HG03520 (cell line): ENCODE measurements at regions not wholly inside any gene's neighbourhood (a gene's known extent, or its start where the extent isn't known, plus 50 kb on each side); places are given as distances from the start of the nearest gene placed in this dataset.

Experiments
- ATAC-seq: cut with Tn5 transposase; IDR thresholded peaks from one replicate; pipeline ENCODE4 v1.9.1; 2021; ENCODE audit warnings: mild to moderate bottlenecking, moderate library complexity; ENCODE audit not compliant: unreplicated experiment

- ATAC-seq = no peak
Observed at GRCh38 chr2:180385601-180386201, 378.6 kb upstream of the CWC22 start.

DNA sequence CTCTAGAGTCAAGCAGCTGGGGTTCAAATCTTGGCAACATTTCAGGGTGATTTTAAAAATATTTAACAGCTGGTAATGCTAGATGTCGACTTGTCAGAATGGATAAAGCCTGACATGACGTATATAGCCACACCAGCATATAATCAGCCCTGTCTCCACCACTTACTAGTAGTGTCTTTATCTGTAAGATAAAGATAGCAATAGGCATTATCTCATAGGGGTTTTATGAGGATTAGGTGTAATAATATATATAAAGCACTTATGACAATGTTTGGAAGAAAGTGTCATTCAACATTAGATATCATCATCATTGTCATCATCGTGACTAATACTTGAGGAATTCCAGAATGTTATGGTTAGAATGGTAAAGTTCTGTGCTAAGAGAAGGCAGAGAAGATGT, 369.0 kb upstream of the CWC22 start:
- ATAC-seq = no peak

DNA sequence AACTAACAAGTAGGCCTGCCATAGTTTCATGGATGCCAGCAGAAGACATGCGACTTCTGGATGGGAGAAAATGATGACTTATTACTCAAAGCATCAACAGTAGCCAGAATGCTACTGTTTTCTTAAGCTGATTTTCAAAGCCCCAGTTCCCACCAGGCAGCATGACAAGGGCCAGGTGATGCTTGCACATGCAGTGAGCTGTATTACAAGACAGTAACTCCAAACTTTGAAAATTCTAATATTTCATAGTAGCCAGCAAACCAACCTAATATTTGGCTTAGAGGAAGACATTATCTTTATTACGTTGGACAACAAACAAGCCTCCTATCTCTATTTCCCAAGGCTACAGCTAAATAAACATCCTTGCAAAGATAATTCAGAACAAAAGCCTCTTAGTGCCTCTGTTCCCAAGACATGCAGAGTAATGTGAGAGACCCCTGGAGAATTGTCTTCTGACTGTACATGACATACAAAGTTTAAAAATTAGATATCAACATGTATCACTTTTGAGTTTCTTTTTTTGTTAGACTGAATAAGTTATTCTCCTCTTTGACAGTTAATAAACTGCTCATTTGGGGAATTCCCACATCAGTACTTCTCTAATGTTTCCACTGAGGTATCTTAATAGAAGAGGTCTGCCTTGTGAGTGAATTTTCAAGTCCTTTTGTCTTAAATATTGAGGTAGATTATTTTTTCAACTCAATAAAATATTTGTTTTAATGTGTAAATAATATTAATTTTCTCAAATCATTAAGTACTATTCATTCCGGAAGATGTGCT, 367.6 kb upstream of the CWC22 start:
- ATAC-seq = no peak

DNA sequence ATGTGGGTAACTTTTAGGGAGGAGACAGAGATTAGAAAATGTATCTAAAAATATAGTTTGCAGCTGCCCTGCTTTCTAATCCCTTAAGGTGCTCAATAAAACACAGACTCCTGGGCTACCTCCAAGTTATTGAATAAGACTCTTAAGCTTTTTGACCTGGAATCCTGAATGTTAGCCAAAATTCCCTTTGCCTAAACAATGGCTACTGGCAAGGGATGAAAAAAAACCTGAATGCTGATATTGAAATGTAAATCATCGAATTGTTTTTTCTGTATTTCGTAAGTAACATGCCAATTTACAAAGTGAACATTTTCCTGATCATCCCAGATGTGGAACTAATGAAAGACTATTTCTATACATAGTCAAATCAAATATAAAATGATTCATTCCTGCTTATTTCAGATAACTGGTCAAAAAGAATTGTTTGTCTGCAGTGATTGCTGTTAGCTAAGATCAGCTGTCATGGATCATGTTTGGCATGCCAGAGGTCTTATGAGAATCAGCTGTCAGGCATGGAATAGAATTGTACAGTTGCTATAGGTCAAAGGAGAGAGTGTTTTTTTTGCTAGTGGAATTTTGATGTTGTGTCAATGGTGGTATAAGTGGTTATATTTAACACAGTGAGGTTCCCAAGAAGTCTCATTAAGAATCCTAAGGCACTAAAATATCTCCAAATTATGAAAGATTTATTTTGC, 363.6 kb upstream of the CWC22 start:
- no peak for ATAC-seq

- ATAC-seq = no peak
Observed at GRCh38 chr2:180368881-180369280, 361.8 kb upstream of the CWC22 start.

DNA sequence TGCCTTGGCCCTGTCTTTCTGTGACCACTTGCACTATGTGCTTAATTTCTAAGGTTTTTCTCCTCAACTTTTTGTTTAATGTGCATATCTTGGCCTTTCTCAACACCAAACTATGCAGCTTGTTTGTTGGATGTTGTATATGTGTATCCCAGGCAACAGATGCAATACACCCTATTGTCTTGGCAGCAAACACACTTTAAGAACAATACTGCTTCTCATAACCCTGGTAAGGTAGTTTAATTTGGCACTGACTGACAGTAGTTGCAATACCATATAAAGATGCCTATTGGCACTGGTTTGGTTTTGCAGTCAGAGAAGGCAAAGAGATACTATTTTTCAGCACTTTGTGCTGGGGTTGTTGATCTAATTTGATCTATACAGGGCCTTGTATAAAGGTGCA, 360.7 kb upstream of the CWC22 start:
- ATAC-seq = no peak

GRCh38 chr2:180366481-180366880, 359.4 kb upstream of the CWC22 start:
- no peak for ATAC-seq

DNA sequence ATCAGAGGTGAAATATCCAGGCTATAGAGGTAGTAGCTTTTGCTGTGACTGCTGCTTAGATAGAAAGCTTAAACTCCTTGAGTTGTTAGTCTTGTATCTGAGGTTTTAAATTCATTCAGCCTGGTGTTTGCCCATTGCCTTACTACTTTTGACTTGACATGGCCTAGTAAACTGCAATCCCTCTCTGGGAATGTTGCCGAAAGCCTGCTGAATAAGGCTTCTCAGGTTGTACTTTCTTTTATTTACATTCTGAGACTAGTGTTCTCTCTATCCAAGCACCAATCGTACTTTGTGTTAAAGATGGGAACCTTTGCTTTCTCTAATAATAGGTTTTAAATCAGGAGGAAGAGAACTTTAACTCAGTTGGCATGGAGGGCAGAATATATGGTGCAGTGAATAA, 357.6 kb upstream of the CWC22 start:
- ATAC-seq = no peak

DNA sequence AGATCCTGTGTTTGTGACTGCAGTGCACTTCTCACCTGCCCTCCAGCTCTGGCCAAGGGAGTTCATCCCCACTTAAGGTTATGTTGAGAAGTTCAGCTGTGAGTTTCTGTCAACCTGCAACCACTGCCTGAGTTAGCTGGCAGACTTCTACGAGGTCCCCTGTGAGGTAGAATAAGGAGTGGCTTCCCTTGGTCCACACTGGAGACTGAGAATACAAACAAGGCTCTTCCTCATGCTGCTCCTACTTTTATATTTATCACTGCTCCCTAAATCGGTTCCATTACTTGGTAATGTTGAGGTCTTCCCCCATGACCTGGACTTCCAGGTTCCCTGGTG, 353.2 kb upstream of the CWC22 start:
- ATAC-seq = no peak

- ATAC-seq = peak; percentile 94
Observed at GRCh38 chr2:180359522-180360282, 352.6 kb upstream of the CWC22 start.

DNA sequence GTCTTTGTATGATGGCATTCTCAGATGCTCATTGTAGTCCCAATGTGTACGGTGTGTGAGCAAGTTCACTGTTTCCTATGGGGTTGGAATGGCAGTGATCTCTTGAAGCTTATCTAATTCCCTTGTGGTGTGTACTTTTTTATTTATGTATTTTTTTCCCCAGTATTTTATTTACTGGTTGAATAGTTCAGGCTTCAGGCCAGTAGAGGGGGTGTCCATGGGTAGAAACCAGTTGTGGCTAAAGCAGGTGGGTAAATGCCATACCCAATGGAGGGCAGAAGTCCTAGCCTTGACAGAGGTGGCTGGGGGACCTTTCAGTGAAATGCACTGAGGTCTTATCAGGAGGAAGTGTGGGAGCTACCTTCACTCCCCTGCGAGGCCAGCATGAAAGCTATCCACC, 351.4 kb upstream of the CWC22 start:
- no peak for ATAC-seq

DNA sequence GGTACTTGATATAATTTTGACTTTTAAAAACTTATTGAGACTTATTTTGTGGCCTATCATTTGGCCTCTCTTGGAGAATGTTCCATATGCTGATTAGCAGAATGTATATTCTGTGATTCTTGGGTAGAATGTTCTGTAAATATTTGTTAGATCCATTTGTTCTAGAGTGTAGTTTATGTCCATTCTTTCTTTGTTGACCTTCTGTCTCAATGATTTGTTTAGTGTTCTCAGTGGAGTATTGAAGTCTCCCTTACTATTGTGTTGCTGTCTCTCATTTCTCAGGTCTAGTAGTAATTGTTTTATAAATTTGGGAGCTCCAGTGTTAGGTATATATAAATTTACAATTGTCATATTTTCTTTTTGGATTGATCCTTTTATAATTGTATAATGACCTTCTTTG, 349.6 kb upstream of the CWC22 start:
- no peak for ATAC-seq

- ATAC-seq = no peak
Observed at GRCh38 chr2:180352620-180353019, 345.5 kb upstream of the CWC22 start.

GRCh38 chr2:180349809-180350208, 342.7 kb upstream of the CWC22 start:
- ATAC-seq = no peak

DNA sequence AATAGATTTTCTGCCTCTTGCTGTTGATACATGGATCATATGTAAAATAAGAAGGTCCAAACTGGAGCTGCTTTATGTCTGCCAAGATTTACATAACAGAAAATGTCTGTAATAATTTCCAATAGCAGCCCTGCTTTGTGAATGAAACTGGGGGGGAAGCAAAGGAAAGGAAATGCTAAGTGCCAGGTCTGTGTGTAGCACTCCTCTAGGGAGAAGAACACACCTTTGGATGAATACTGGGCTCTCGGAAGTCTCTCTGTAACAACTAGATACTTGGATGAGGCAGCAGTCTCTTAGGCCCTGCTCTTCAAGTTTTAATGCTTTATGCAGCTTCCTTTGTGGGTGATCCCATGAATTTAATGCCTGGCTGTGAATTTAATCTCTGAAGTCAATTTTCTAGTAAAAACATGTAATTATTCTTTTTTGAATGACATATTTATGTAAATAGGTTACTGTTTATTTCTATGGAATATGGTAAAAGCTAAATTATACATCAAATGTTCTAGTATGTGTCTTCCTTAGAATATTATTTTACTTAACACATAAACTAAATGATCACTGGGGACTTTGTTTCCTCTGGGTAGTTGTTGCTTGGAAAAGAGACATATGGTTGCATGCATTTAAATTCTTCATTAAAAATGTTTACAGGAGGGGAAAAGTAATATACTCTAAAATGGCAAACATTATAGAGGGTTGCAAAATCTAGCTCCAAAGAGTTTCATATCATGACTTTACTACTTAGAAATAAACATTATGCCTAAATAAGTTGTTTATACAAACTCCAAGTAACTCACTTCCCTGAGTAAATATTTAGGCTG, 336.6 kb upstream of the CWC22 start:
- ATAC-seq = no peak

DNA sequence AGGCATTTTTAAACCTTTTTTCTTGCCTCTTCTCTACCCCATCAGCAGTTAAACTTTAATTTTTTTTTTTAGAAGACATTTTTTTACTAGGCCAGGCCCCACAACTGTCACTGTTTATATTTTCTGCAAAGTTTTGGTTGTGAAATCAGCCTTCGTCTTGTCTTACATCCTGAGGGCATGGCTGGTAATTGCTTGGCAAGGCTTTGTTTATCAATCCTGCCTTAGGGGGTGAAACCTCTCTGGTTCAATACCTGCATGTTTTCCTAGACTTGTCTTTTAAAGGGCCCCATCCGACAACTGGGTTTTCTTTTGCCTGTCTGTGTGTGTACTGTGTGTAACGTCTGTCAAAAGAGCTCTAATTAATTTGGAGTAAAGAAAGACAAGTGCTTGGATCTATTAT, 330.0 kb upstream of the CWC22 start:
- no peak for ATAC-seq

- no peak for ATAC-seq
Observed at GRCh38 chr2:180336550-180336949, 329.5 kb upstream of the CWC22 start.

GRCh38 chr2:180334514-180334913, 327.4 kb upstream of the CWC22 start:
- ATAC-seq = peak; percentile 100

- ATAC-seq = no peak
Observed at GRCh38 chr2:180328795-180329422, 321.8 kb upstream of the CWC22 start.

- no peak for ATAC-seq
Observed at GRCh38 chr2:180327185-180327584, 320.1 kb upstream of the CWC22 start.
